PFSK-1 (cell line): ENCODE measurements at regions not wholly inside any gene's neighbourhood (a gene's known extent, or its start where the extent isn't known, plus 50 kb on each side); places are given as distances from the start of the nearest gene placed in this dataset.

ENCODE experiments used
- FOXP2 ChIP-seq: optimal IDR thresholded peaks from 2 replicates; pipeline ENCODE3; 2011; ENCODE audit warnings: borderline replicate concordance, control low read depth, inconsistent platforms; ENCODE audit not compliant: insufficient read depth; ENCODE audit errors: extremely low read length, extremely low read depth
- POLR2AphosphoS5 ChIP-seq: IDR thresholded peaks from 2 replicates; pipeline ENCODE4 v1.6.1; 2012; ENCODE audit warnings: low read depth, mild to moderate bottlenecking, control low read depth, low read length, moderate library complexity
- SIN3A ChIP-seq: IDR thresholded peaks from 2 replicates; pipeline ENCODE4 v1.6.1; 2012; ENCODE audit warnings: mild to moderate bottlenecking, low read length, moderate library complexity, borderline replicate concordance; ENCODE audit not compliant: insufficient read depth
- TF ChIP-seq, protein P1 (sequence below), 2 experiments: IDR thresholded peaks; 2 replicates each; pipeline versions ENCODE4 v1.6.1 to v1.8.0; 2011 to 2012; ENCODE audit warnings: low read depth in 2 of 2, low read length in 2 of 2, control low read depth in 1 of 2, inconsistent platforms in 1 of 2, mild to moderate bottlenecking in 1 of 2, moderate library complexity in 1 of 2; ENCODE audit not compliant: insufficient read depth in 1 of 2

DNA sequence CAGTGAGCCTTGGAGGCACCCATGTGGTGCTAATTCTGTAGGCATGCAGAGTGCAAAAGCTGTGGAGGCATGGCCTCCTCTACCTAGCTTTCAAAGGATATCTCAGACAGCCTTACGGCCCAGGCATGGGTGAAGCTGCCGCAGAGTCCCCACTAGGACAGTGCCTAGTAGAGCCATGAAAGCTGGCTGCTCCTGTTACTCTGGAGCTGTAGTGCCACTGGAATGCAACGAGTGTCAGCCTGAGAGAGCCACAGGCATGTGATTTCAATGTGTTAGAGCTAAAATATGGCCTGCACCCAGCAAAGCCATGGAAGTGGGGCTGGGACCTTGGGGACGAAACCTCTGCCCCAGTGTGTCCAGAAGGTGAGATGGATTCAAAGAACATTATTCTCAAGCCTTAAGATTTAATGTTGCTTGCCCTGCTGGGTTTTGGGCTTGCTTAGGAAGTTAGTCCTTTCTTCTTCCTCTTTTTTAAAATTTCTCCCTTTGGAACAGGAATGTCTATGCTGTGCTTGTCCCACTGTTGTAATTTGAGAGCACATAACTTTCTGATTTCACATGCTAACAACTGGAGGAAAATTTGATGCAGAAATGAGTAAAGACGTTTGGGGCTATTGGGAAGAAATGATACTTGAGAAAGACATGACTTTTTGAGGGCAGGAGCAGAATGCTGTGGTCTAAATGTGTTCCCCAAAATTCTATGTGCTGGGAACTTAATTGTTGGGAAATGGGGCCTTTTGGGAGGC, 298.4 kb downstream of the PSAT1 start:
- TF ChIP-seq, protein P1, sequence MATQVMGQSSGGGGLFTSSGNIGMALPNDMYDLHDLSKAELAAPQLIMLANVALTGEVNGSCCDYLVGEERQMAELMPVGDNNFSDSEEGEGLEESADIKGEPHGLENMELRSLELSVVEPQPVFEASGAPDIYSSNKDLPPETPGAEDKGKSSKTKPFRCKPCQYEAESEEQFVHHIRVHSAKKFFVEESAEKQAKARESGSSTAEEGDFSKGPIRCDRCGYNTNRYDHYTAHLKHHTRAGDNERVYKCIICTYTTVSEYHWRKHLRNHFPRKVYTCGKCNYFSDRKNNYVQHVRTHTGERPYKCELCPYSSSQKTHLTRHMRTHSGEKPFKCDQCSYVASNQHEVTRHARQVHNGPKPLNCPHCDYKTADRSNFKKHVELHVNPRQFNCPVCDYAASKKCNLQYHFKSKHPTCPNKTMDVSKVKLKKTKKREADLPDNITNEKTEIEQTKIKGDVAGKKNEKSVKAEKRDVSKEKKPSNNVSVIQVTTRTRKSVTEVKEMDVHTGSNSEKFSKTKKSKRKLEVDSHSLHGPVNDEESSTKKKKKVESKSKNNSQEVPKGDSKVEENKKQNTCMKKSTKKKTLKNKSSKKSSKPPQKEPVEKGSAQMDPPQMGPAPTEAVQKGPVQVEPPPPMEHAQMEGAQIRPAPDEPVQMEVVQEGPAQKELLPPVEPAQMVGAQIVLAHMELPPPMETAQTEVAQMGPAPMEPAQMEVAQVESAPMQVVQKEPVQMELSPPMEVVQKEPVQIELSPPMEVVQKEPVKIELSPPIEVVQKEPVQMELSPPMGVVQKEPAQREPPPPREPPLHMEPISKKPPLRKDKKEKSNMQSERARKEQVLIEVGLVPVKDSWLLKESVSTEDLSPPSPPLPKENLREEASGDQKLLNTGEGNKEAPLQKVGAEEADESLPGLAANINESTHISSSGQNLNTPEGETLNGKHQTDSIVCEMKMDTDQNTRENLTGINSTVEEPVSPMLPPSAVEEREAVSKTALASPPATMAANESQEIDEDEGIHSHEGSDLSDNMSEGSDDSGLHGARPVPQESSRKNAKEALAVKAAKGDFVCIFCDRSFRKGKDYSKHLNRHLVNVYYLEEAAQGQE (IDR thresholded peaks at IDR 0.05; ENCODE audit: insufficient read depth in 1 of 2, low read depth in 2 of 2, low read length in 2 of 2) = no peak
- no peak for TF ChIP-seq SIN3A
- no peak for TF ChIP-seq POLR2AphosphoS5
- TF ChIP-seq FOXP2 = no peak
